ENCODE measurements at regions not wholly inside any gene's neighbourhood (a gene's known extent, or its start where the extent isn't known, plus 50 kb on each side); places are given as distances from the start of the nearest gene placed in this dataset.

GRCh38 chr14:30287579-30288445 is 271.1 kb upstream of the G2E3 start:
- Histone ChIP-seq H3K4me1 (ENCODE audit: low read length) (no peaks in the 10 kb centered on the region), H3K4me3 (ENCODE audit: low read length) (no peak overlapping the region), H3K9me2 (replicated peaks; ENCODE audit: insufficient read depth, low read length) (no peaks in the 10 kb centered on the region), H3K4me2 (ENCODE audit: low read depth, low read length) (no peak overlapping the region), H3K9me3 (replicated peaks; ENCODE audit: insufficient read depth, low read length) (no peaks in the 10 kb centered on the region), H3K9ac (ENCODE audit: low read length) (no peak overlapping the region), H3F3A (ENCODE audit: insufficient read depth, low read length) (no peaks in the 10 kb centered on the region), H3K79me2 (ENCODE audit: low read length) (no peaks in the 10 kb centered on the region), H2AFZ (ENCODE audit: low read length) (no peak overlapping the region), H3K36me3 (replicated peaks; ENCODE audit: insufficient read depth, low read length) (no peaks in the 10 kb centered on the region), H4K20me1 (ENCODE audit: insufficient read depth, low read length) (no peaks in the 10 kb centered on the region), H3K27me3 (replicated peaks; ENCODE audit: insufficient read depth, low read length) (no peaks in the 10 kb centered on the region), H3K27ac (ENCODE audit: low read length) (no peak overlapping the region)
- no peak for DNase-seq
- TF ChIP-seq CTCF (IDR thresholded peaks at IDR 0.05; ENCODE audit: low read length) (no peak), EZH2 (optimal IDR thresholded peaks at IDR 0.05; ENCODE audit: low read depth, low read length) (no peak), EZH2phosphoT487 (IDR thresholded peaks at IDR 0.05; ENCODE audit: low read length) (no peak)

- no peaks in the 10 kb centered on the region for H3K9me3 ChIP-seq (replicated peaks; ENCODE audit: insufficient read depth, low read length)
- H3K4me2 ChIP-seq (ENCODE audit: low read depth, low read length) = no peak overlapping the region
- no peaks in the 10 kb centered on the region for H3K36me3 ChIP-seq (replicated peaks; ENCODE audit: insufficient read depth, low read length)
- TF ChIP-seq CTCF (IDR thresholded peaks at IDR 0.05; ENCODE audit: low read length) = no peak
- no peak for TF ChIP-seq EZH2phosphoT487 (IDR thresholded peaks at IDR 0.05; ENCODE audit: low read length)
- no peak for TF ChIP-seq EZH2 (optimal IDR thresholded peaks at IDR 0.05; ENCODE audit: low read depth, low read length)
- no peak overlapping the region for H2AFZ ChIP-seq (ENCODE audit: low read length)
- no peaks in the 10 kb centered on the region for H3F3A ChIP-seq (ENCODE audit: insufficient read depth, low read length)
- no peak overlapping the region for H3K27ac ChIP-seq (ENCODE audit: low read length)
- no peak overlapping the region for H3K9ac ChIP-seq (ENCODE audit: low read length)
- H3K9me2 ChIP-seq (replicated peaks; ENCODE audit: insufficient read depth, low read length) = no peaks in the 10 kb centered on the region
- no peaks in the 10 kb centered on the region for H3K4me1 ChIP-seq (ENCODE audit: low read length)
- no peak overlapping the region for H3K4me3 ChIP-seq (ENCODE audit: low read length)
- H4K20me1 ChIP-seq (ENCODE audit: insufficient read depth, low read length) = no peaks in the 10 kb centered on the region
- H3K27me3 ChIP-seq (replicated peaks; ENCODE audit: insufficient read depth, low read length) = no peaks in the 10 kb centered on the region
- no peaks in the 10 kb centered on the region for H3K79me2 ChIP-seq (ENCODE audit: low read length)
- DNase-seq = no peak
These were observed 269.0 kb upstream of the G2E3 start for GRCh38 chr14:30290001-30290400.

GRCh38 chr14:30291216-30291615 is 267.7 kb upstream of the G2E3 start:
- Histone ChIP-seq H3K27me3 (replicated peaks; ENCODE audit: insufficient read depth, low read length) (no peaks in the 10 kb centered on the region), H3K27ac (ENCODE audit: low read length) (no peak overlapping the region)
- no peak for DNase-seq

More at GRCh38 chr14:30291216-30291615, 267.7 kb upstream of the G2E3 start:
- Histone ChIP-seq H3F3A (ENCODE audit: insufficient read depth, low read length) (no peaks in the 10 kb centered on the region), H3K4me3 (ENCODE audit: low read length) (no peak overlapping the region), H3K9me3 (replicated peaks; ENCODE audit: insufficient read depth, low read length) (no peaks in the 10 kb centered on the region), H3K4me2 (ENCODE audit: low read depth, low read length) (no peak overlapping the region), H2AFZ (ENCODE audit: low read length) (no peak overlapping the region), H4K20me1 (ENCODE audit: insufficient read depth, low read length) (no peaks in the 10 kb centered on the region), H3K36me3 (replicated peaks; ENCODE audit: insufficient read depth, low read length) (no peaks in the 10 kb centered on the region), H3K4me1 (ENCODE audit: low read length) (no peaks in the 10 kb centered on the region), H3K9ac (ENCODE audit: low read length) (no peak overlapping the region), H3K9me2 (replicated peaks; ENCODE audit: insufficient read depth, low read length) (no peaks in the 10 kb centered on the region), H3K79me2 (ENCODE audit: low read length) (no peaks in the 10 kb centered on the region)
- no peak for TF ChIP-seq EZH2phosphoT487 (IDR thresholded peaks at IDR 0.05; ENCODE audit: low read length)
- no peak for TF ChIP-seq CTCF (IDR thresholded peaks at IDR 0.05; ENCODE audit: low read length)
- no peak for TF ChIP-seq EZH2 (optimal IDR thresholded peaks at IDR 0.05; ENCODE audit: low read depth, low read length)
